HG03457 (cell line): ENCODE measurements at regions not wholly inside any gene's neighbourhood (a gene's known extent, or its start where the extent isn't known, plus 50 kb on each side); places are given as distances from the start of the nearest gene placed in this dataset.

Experiments
- ATAC-seq: cut with Tn5 transposase; IDR thresholded peaks from one replicate; pipeline ENCODE4 v1.9.1; 2021; ENCODE audit warnings: moderate number of reproducible peaks; ENCODE audit not compliant: unreplicated experiment

DNA sequence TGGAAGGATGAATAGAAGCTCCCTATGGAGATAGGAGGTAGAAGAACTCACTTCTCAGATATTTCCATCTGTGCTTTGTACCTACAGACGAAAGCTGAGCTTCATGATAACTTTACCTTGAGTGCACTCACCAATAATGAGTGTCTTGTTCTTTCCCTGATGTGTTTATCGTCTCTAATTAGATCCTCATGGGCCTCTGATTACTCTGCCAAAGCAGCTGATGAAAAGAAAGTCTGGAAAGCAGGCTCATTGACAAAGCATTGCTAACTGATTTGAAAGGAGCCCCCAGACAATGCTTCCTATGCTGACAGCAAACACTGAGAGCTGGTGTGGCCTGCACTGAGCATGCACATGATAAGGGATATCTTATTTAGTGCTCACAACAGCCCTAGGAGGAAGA, 183.9 kb upstream of the GHITM start:
- no peak for ATAC-seq

GRCh38 chr10:83957168-83957947, 182.0 kb upstream of the GHITM start:
- ATAC-seq = no peak

DNA sequence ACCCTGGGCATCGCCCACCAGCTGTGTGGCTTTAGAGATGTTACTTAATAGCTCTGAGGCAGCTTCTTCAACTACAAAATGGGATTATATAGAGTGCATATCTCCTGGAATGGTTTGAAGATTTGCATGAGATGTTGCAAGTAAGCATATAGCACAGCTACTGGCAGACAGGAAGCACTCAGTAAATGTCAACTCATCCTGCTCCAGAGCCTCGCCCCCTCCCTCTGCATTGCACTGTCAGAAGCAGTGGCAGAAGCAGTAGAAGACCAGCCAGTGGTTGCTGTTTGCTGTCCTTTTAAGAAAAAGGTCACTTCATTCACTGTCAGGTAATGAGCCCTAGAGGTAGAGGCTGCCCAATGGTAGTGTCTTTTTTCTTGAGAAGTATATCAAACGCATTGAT, 180.0 kb upstream of the GHITM start:
- no peak for ATAC-seq

DNA sequence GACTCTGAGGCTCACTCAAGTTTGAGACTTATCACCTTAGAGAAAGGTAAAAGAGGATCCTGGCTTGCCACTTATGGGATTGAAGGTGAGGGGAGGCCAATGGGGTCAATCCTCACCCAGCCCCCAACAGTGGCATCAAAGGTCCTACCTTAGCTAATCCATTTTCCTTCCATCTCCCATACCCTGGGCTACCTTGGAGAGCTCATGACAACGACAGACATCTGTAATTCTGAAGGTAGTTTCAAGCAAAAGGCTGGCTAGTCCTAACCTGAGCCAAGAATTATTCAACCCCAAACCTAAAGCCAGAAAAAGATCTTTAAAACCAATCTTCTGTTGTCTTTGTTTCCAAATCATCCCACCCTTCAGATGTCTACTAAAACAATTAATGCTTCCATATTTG, 179.2 kb upstream of the GHITM start:
- ATAC-seq = no peak

DNA sequence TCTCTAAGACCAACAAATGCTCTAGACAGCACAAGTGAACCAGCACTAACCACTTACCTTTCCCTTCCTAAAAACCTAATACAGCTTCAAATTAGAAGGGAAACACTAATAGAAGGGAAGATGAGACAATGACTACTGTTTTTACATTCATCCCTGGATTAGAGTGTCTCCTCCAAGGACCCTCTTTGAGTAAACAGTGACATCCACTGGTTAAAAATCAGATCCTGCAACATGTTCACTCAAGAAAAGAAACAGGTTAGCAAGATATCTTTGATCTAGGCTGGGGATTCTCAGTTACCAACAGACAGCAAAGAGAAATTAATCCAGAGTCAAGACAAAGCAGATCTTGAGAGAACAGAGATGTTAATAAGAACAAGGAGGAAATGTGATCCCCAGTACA, 177.7 kb upstream of the GHITM start:
- ATAC-seq = no peak

GRCh38 chr10:83963446-83963845, 175.9 kb upstream of the GHITM start:
- no peak for ATAC-seq

DNA sequence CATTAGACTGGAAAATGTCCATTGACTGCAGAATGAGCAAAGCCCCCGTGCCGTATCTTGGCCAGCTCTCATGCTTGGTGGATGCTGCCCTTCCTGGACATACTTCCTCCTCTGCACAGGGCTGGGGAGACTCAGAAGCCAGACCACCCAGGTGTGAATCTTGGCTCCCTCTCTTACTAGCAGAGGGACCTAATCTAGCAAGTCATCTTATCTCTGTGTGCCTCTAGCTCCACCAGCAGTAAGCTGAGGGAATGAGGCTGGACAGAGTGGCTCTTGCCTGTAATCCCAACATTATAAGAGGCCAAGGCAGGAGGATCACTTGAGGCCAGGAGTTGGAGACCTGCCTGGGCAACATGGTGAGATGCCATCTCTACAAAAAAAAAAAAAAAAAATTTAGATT, 173.8 kb upstream of the GHITM start:
- no peak for ATAC-seq

- no peak for ATAC-seq
Observed at GRCh38 chr10:83968052-83968451, 171.3 kb upstream of the GHITM start.

- no peak for ATAC-seq
Observed at GRCh38 chr10:83978681-83979383, 160.5 kb upstream of the GHITM start.

DNA sequence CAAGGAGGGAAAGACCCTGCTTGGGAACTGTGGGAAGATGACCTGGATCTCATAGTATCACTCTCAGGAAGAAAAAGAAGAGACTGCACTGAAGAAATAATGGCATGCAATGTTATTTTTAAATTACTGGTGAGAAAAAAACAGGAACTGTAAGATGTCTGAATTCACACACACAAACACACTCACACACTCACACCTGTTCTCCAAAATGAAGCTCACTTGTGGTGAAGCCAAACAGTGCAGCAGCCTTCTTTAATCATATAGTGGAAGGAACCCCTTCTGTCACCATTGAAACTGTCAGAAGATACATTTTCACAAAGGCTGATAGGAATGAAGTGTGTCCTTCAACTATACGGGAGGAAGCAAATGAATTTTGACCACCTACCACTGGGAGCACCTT, 156.5 kb upstream of the GHITM start:
- no peak for ATAC-seq

DNA sequence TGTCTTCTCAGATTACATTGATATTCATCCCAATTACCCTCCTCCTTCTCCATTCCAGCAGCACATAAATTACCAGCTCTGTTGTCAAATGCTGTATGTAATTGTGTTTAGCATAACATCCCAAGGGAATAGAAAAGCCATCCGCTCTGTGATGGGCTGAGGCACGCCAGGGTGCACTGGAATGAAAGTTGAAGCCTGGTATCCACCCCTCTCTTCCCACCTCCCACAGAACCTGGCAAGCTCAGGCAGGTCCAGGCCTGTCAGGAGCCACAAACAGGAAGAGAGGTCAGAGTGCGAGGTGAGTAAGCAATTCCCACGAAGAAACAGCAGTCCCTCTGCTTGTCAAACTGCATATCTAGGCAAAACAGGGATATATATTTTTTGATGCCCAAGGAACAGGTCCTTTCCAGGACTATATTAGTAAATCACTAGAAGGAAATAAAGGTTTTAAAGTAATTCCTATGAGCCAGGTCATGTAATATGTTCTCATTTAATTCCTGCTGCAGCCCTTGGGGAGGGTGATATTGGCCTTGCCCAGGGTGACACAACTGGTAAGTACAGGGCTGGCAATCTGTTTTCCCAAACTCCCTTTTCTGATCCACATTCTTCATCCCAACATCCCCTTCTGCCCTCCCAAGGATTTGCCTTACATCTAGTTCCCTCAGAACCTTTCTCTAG, 155.6 kb upstream of the GHITM start:
- no peak for ATAC-seq

DNA sequence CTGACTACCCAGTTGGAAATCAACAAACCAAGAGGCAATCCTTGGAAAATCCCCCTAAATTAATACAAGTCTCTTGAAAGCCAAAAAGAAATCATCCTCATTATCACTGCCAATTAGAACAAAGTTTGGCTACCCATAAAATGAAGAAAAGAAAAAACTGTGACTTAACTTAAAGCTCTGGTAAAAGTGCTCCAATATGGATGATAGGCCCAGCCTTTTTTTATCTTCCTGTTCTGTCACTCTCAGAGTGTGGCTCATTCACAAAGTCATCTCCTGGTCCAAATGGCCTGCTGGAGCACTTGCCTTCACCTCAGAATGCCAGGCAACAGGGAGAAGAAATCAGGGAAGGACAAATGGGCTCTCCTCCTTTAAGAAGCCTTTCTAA, 155.1 kb upstream of the GHITM start:
- ATAC-seq = no peak

DNA sequence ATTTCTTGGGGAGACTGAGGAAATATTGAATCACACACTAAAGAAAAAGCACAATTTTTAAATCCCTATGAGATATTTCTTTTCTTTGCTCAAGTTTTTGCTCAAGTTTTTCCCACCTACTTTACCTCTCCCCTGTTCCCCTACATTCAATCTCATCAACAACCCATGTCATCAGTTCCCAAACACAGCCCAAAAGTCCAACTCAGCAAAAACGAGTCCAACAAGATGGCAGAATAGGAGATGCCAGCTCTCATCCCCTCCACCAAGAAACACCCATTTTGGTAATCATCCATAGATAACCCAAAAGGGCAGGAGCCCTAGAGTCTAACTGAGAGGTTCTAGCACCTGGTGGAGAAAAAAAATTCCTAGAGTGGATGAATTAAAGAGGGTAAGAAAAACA, 152.5 kb upstream of the GHITM start:
- no peak for ATAC-seq

- no peak for ATAC-seq
Observed at GRCh38 chr10:83987216-83987615, 152.1 kb upstream of the GHITM start.

- ATAC-seq = no peak
Observed at GRCh38 chr10:83988435-83988834, 150.9 kb upstream of the GHITM start.

DNA sequence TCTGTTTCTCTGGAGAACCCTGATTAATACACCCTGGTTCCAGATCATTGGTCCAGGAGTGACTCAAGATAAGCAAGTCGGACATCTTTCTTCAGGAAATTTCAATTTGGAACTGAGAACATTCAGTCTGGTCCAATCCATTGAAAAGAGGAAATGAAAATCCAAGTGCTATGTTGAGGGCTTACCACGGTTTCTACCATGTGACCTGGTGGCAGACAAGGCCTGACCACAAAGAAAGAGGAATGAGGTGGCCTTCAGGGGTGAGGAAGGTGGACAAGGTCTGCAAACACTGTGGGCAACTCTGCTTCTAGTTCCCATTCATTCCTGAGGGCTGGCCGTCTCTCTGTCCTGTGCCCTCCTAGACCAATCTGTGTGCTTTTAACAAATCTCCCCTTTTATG, 149.2 kb upstream of the GHITM start:
- peak; percentile 97 for ATAC-seq

GRCh38 chr10:83991986-83992753, 147.1 kb upstream of the GHITM start:
- no peak for ATAC-seq

DNA sequence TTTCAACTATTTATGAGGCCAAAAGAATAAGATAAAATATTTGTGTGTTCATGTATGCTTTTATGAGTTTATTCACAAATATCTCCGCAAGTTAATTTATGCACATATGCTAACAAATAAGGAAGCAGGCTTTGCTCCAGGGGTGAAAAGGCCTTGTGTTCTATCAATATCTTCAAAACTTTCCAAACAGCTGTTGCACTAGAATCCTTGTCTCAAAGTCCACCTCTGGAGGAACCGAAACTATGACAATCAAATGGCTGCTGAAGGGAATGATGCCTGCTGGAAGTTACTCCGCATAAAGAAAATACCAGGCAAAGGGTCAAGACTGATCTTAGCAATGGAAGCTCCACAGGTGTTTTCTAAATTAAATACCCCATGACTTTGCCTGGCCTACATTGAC, 145.0 kb upstream of the GHITM start:
- ATAC-seq = no peak

DNA sequence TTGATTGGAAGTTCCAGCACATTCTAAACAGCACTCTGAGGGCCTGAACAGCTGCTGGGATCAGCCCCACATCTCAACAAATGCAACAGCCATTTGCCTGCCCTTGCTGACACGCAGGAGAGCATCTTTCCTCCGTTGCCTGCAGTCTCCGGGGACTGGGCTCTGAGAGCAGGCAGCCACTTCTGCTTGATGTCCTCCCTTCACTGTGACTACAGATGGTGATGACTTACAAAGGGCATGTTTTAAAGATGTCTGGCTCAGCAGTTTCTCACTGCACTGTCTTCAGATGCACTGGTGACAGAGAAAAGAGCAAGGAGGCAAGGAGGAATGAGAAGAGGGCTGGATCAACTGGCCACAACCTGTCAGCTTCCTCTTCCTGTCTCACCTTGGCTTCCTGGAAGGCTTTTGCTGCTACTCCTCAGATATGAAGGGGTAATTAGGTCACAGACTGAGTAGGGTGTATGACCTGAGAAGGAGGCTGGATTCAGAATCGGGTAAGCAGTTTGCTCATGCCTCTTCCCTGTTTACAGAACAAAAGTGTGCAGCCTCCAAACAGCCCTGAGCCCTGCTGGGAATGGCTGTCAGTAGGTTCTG, 143.5 kb upstream of the GHITM start:
- ATAC-seq = no peak

DNA sequence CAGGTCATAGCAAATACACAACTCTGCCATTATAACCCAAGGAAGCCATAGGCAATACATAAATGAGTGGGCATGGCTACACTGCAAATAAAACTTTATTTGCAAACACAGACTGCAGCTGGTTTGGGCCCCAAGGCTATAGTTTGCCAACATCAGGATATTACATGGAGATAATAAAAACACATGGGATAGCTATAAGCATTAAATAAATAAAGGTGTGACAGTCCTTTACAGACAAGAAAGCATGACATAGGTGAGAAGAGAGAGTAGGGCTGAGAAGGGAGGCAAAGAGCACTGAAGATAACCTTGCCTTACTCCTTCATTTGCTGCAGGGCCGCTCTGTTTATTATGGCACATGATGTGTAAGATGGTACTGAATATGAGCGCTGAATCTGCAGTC, 135.1 kb upstream of the GHITM start:
- no peak for ATAC-seq

GRCh38 chr10:84005403-84005802, 133.9 kb upstream of the GHITM start:
- ATAC-seq = no peak
